BJ (cell line): ENCODE measurements at regions not wholly inside any gene's neighbourhood (a gene's known extent, or its start where the extent isn't known, plus 50 kb on each side); places are given as distances from the start of the nearest gene placed in this dataset.

Experiments used
- CTCF ChIA-PET: fragments of 350-600 bp; formaldehyde crosslinking; extraction: SDS; loops from one replicate; lab custom pipeline; 2021; ENCODE audit warnings: antibody characterized with exemption, inconsistent platforms; lab: Yijun Ruan, JAX
- POLR2A ChIA-PET: fragments of 300-600 bp; sonication (Branson Sonifier 250); formaldehyde crosslinking; extraction: SDS; loops from one replicate; lab custom pipeline; 2021; ENCODE audit warnings: antibody characterized with exemption; lab: Charles Lee
- DNase-seq: peaks from one replicate; pipeline ENCODE4 v3.0.0-alpha.2; 2011; ENCODE audit warnings: low read depth
- H3K27me3 ChIP-seq: 2 replicates; pipeline ENCODE4 v1.6.0; 2011; ENCODE audit warnings: low read length; ENCODE audit not compliant: control insufficient read depth, insufficient read depth
- H3K36me3 ChIP-seq: 2 replicates; pipeline ENCODE4 v1.5.1; 2011; ENCODE audit warnings: low read length; ENCODE audit not compliant: control insufficient read depth, insufficient read depth
- H3K4me3 ChIP-seq: 2 replicates; pipeline ENCODE4 v1.5.1; 2011; ENCODE audit warnings: low read depth, mild to moderate bottlenecking, control low read depth, low read length
- TF ChIP-seq, protein P1 (sequence below): IDR thresholded peaks from 2 replicates; pipeline ENCODE4 v1.5.1; 2011; ENCODE audit warnings: low read depth, mild to moderate bottlenecking, control low read depth, inconsistent platforms, low read length, moderate library complexity; ENCODE audit not compliant: insufficient read depth

DNA sequence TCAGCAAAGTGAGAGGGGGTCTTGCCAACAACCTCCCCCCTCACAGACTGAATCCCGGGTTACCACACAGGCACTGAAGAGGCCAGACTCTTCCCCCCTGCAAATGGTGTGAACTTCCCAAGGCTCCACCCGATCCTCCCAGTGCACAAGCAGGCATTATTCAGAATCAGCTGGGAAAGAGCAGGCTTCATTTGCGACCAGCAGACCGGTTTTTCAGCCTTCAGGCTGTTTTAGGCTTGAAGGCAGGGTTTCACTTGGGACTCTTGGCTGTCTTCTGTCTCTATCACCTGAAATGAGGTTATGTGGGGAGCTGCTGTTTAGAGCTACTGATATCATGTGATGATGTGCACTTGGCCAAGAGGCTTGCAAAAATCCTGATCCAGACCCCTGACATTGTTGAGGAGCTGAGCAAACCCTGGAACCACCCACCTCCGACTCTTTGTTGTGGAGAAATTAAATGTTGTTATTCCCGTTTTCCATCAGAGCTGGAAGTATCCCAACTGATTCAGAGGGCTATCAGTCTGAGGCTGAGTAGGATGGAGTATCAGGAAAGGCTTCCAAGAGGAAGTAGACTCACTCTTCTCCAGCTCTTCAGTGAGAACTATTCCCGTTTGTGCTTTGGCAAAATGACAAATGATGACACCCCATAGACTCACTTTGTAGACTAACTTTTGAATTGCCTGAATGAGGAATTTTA lies 63.3 kb upstream of the ZFR start:
- TF ChIP-seq, protein P1, sequence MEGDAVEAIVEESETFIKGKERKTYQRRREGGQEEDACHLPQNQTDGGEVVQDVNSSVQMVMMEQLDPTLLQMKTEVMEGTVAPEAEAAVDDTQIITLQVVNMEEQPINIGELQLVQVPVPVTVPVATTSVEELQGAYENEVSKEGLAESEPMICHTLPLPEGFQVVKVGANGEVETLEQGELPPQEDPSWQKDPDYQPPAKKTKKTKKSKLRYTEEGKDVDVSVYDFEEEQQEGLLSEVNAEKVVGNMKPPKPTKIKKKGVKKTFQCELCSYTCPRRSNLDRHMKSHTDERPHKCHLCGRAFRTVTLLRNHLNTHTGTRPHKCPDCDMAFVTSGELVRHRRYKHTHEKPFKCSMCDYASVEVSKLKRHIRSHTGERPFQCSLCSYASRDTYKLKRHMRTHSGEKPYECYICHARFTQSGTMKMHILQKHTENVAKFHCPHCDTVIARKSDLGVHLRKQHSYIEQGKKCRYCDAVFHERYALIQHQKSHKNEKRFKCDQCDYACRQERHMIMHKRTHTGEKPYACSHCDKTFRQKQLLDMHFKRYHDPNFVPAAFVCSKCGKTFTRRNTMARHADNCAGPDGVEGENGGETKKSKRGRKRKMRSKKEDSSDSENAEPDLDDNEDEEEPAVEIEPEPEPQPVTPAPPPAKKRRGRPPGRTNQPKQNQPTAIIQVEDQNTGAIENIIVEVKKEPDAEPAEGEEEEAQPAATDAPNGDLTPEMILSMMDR: no peak
- Histone ChIP-seq H3K4me3 (no peak overlapping the region), H3K27me3 (no peaks in the 10 kb centered on the region), H3K36me3 (no peaks in the 10 kb centered on the region)
- DNase-seq: peak; percentile 90
- POLR2A ChIA-PET: interaction anchor here (0.6 kb wide), 1 partner anchor 63 kb away, joined by 11 read pairs; no protein-coding TSS in a partner anchor
- CTCF ChIA-PET: interaction anchor here (1.2 kb wide), 1 partner anchor 18 kb away, joined by 5 read pairs; no protein-coding TSS in a partner anchor

DNA sequence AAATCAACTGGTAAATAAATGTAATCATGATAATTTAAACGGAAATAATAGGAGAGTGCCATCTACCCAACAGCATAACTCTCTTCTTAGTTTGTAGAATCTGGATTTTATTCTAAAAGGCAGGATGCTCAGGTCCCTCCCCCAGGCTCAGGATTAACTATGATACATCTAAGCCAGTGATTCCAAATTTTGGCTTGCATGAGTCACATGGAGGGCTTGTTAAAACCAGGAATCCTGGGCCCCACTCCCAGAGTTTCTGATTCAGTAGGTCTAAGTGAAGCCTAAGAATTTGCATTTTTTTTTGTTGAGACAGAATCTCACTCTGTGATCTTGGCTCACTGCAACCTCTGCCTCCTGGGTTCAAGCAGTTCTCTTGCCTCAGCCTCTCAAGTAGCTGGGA lies 62.3 kb upstream of the ZFR start:
- Histone ChIP-seq H3K27me3 (no peaks in the 10 kb centered on the region), H3K4me3 (no peak overlapping the region), H3K36me3 (no peaks in the 10 kb centered on the region)
- POLR2A ChIA-PET: no interaction called here
- peak; percentile 78 for DNase-seq
- CTCF ChIA-PET: interaction anchor here (2.6 to 3.1 kb wide), 2 partner anchors 17 to 83 kb away, joined by 22 to 33 read pairs; no protein-coding TSS in a partner anchor
- TF ChIP-seq, protein P1: no peak

DNA sequence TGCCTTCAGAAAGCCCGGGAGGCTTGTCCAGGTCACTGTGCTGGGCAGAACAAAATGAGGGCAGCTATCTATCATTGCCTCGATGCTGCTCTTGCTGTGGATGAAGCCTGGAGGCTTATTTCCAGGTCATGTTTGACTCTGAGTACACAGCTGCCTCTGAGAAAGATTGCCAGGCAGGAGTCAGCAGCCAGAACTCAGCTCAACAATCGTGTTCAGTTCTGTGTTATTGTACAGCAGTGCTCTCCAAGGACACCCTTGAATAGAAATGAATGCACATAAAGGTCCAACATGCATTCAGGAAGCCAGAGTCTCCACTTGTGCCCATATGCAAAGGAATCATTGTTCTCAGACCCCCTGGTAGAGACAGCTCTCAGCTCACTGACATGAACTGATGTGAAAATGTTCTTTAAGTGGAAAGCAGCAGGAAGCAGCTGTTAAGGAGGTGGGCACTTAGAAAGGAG lies 61.7 kb upstream of the ZFR start:
- Histone ChIP-seq H3K4me3 (no peak overlapping the region), H3K36me3 (no peaks in the 10 kb centered on the region), H3K27me3 (no peaks in the 10 kb centered on the region)
- POLR2A ChIA-PET: no interaction called here
- TF ChIP-seq, protein P1: no peak
- CTCF ChIA-PET: interaction anchor here (2.6 to 3.1 kb wide), 2 partner anchors 16 to 84 kb away, joined by 22 to 33 read pairs; no protein-coding TSS in a partner anchor
- DNase-seq: no peak

DNA sequence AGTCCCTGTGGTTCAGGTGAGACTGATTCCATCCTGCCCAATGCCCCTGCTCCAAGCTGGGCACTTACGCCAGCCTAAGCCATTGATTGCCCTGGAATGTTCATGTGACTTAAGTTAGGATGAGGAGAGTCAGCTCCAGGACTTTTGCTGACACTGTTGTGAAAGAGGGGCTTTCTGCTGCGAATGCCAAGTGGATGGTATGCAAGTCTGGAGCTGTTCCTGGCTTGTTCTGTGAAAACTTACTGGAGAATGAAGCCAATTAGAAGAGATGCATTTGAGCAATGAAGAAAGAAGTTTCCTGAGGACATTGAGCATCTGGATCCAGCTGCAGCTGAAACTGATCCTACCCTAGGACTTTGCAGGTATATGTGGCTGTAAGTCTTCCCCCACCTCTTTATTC lies 61.2 kb upstream of the ZFR start:
- ChIA-PET CTCF (interaction anchor here (1.0 to 3.1 kb wide), 4 partner anchors 9 to 84 kb away, joined by 3 to 33 read pairs (median 13); no protein-coding TSS in a partner anchor), POLR2A (interaction anchor here (1.1 kb wide), 1 partner anchor 63 kb away, joined by 5 read pairs; no protein-coding TSS in a partner anchor)
- Histone ChIP-seq H3K27me3 (no peaks in the 10 kb centered on the region), H3K4me3 (no peak overlapping the region), H3K36me3 (no peaks in the 10 kb centered on the region)
- TF ChIP-seq, protein P1: 0 out of 2 replicates have a peak, but pooled peaks have one; percentile 5
- no peak for DNase-seq

DNA sequence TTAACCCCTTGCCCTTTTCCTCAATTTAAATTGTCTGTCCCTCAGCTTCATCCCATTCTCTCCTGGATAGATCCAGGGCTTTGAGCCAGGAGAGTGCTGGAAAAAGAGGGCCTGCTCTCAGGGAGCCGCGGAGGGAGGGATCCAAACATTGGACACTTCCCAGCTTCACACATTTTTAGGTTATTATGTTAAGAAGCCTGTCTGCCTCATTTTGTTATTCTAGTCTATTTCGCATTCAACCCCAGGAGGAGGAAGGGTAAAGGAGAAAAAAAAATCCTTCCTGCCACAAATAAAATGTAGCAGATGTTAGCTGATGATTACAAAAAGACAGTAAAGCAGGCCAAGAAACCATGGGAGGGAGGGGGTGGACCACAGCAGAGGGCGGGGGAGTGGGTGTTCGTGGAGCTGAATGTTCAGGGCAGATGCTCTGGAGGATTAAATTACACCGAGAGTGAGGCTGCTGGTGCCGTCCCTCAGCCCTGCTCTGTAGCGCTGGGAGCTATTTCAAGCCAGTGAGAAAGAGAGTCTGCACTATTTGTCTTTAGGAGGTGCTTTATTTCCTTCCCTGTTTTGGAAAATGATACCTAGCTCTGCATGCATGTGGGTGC lies 60.6 kb upstream of the ZFR start:
- ChIA-PET CTCF (interaction anchor here (1.0 to 3.1 kb wide), 4 partner anchors 8 to 85 kb away, joined by 3 to 33 read pairs (median 13); no protein-coding TSS in a partner anchor), POLR2A (interaction anchor here (0.5 to 1.1 kb wide), 2 partner anchors 16 to 62 kb away, joined by 4 to 5 read pairs; no protein-coding TSS in a partner anchor)
- H3K36me3 ChIP-seq: no peaks in the 10 kb centered on the region
- no peak overlapping the region for H3K4me3 ChIP-seq
- H3K27me3 ChIP-seq: no peaks in the 10 kb centered on the region
- peak; percentile 97 for DNase-seq
- TF ChIP-seq, protein P1: no peak
